ENCODE measurements at regions not wholly inside any gene's neighbourhood (a gene's known extent, or its start where the extent isn't known, plus 50 kb on each side); places are given as distances from the start of the nearest gene placed in this dataset.

DNA sequence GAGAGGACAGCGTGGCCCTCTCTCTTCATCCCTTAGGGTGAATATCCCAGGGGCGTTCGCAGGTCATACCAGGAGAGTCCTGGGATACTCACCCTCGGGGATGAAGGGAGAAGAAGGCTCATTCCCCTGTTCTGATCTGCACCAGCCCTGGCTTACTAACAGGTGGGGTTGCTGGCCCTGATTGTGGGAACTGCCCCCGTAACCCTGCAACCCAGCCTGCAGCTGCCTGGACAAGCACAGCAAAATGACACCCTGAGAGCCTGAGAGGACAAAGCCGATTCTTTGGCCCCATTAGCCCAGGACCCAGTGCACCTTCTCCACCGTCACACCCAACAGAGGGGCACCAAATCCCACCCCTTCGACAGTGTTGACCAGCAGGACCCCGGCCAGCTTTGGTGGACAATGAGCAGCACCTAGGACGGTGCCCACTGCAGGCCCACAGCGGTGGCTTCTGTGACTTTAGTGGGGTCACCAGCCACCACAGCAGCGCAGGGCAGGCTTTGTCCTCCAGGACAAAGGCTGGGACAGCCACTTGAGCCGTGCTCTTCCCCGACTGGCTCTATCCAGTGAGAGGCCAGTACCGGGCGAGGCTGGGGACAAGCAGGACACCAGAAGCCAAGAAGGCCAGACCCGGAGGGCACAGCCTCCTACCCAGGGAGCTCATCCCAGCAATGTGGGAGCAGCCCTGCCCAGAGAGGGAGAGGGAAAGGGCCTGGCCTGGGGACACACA lies 98.5 kb upstream of the RTL6 start:
- TF ChIP-seq, protein P1, sequence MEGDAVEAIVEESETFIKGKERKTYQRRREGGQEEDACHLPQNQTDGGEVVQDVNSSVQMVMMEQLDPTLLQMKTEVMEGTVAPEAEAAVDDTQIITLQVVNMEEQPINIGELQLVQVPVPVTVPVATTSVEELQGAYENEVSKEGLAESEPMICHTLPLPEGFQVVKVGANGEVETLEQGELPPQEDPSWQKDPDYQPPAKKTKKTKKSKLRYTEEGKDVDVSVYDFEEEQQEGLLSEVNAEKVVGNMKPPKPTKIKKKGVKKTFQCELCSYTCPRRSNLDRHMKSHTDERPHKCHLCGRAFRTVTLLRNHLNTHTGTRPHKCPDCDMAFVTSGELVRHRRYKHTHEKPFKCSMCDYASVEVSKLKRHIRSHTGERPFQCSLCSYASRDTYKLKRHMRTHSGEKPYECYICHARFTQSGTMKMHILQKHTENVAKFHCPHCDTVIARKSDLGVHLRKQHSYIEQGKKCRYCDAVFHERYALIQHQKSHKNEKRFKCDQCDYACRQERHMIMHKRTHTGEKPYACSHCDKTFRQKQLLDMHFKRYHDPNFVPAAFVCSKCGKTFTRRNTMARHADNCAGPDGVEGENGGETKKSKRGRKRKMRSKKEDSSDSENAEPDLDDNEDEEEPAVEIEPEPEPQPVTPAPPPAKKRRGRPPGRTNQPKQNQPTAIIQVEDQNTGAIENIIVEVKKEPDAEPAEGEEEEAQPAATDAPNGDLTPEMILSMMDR (IDR thresholded peaks at IDR 0.05), result no peak
- TF ChIP-seq EZH2phosphoT487 (IDR thresholded peaks at IDR 0.05), result no peak
